K562 (cell line): ENCODE measurements at regions not wholly inside any gene's neighbourhood (a gene's known extent, or its start where the extent isn't known, plus 50 kb on each side); places are given as distances from the start of the nearest gene placed in this dataset.

Experiments used
- ARNT ChIP-seq, 2 experiments: fragments of 450-650 bp; IDR thresholded peaks; 2 replicates each; pipeline ENCODE4 v1.6.1; 2016; ENCODE audit warnings: mild to moderate bottlenecking in 1 of 2
- CBFA2T3 ChIP-seq: fragments of 450-650 bp; IDR thresholded peaks from 2 replicates; pipeline ENCODE4 v1.6.1; 2017
- CTCF ChIP-seq, 3 experiments: IDR thresholded peaks in 2 of 3; conservative IDR thresholded peaks in 1 of 3; 2 replicates each; pipeline ENCODE4 v1.5.1; 2011 to 2012; ENCODE audit warnings: low read length in 3 of 3, mild to moderate bottlenecking in 3 of 3, control low read depth in 2 of 3, improper control_type of control experiment in 1 of 3, inconsistent platforms in 1 of 3, low read depth in 1 of 3, mixed read lengths in 1 of 3, moderate library complexity in 1 of 3; ENCODE audit not compliant: insufficient read depth in 2 of 3
- DDX20 ChIP-seq: fragments of 450-650 bp; IDR thresholded peaks from 2 replicates; pipeline ENCODE4 v1.6.1; 2016; ENCODE audit warnings: missing genetic modification characterization, low read depth, mild to moderate bottlenecking, missing compliant biosample characterization, moderate library complexity
- FOXM1 ChIP-seq, 2 experiments: fragments of 450-650 bp in 1 of 2; sonication (generic) in 1 of 2; formaldehyde crosslinking in 1 of 2; IDR thresholded peaks; 2 replicates each; pipeline versions ENCODE4 v1.6.1 to v1.9.0; 2017 to 2022; ENCODE audit warnings: low read depth in 2 of 2, mild to moderate bottlenecking in 2 of 2, missing genetic modification reagents in 1 of 2, moderate library complexity in 1 of 2
- HCFC1 ChIP-seq: IDR thresholded peaks from 2 replicates; pipeline ENCODE4 v1.6.1; 2012; ENCODE audit warnings: low read depth, low read length, improper control_type of control experiment
- HDAC1 ChIP-seq, 2 experiments: fragments of 450-650 bp; IDR thresholded peaks; 2 replicates each; pipeline ENCODE4 v1.6.1; 2016 to 2017; ENCODE audit warnings: inconsistent platforms in 1 of 2, mild to moderate bottlenecking in 1 of 2, moderate library complexity in 1 of 2
- HDAC8 ChIP-seq: fragments of 450-650 bp; IDR thresholded peaks from 2 replicates; pipeline ENCODE4 v1.6.1; 2016; ENCODE audit warnings: mild to moderate bottlenecking, missing genetic modification characterization, moderate library complexity, missing compliant biosample characterization
- KDM1A ChIP-seq, 2 experiments: fragments of 450-650 bp; IDR thresholded peaks; 2 replicates each; pipeline ENCODE4 v1.6.1; 2016; ENCODE audit warnings: mild to moderate bottlenecking in 2 of 2
- MNT ChIP-seq, 2 experiments: fragments of 450-650 bp; conservative IDR thresholded peaks; 2 replicates each; pipeline ENCODE4 v1.6.1; 2017; ENCODE audit warnings: mild to moderate bottlenecking in 2 of 2, moderate library complexity in 2 of 2
- ZNF778 ChIP-seq: fragments of 450-650 bp; formaldehyde crosslinking; IDR thresholded peaks from 2 replicates; pipeline ENCODE4 v1.4.0; 2020; ENCODE audit warnings: mild to moderate bottlenecking, moderate library complexity
- TF ChIP-seq, protein P1 (sequence below): fragments of 200-800 bp; sonication (Bioruptor generic); IDR thresholded peaks from 2 replicates; pipeline ENCODE4 v1.6.1; 2017; ENCODE audit warnings: missing genetic modification characterization, missing compliant biosample characterization

DNA sequence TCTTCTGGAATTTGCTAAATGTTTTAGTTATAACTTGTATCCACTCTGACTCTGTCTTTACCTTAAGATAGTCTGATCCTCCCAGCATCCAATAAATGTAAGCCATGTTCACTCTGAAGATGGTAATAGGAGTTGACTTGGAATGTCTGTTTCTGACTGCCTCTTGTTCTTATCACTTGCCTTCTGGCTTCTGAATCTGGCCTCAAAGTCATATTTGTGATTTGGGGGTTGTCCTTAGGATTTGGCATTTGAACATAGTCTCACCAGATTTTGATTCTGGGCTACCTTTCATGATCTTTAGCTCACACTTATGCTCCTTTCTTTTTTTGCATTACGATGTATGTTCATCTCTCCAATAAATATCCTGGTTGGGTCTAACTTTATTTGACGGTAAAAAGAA, 247.0 kb downstream of the SH2D4B start (continued):
- TF ChIP-seq ZNF778 (no peak), CTCF (IDR thresholded peaks at IDR 0.05 in 2 of 3, conservative IDR thresholded peaks at IDR 0.05 in 1 of 3; ENCODE audit: insufficient read depth in 2 of 3, low read depth in 1 of 3, low read length in 3 of 3) (no peak), ARNT (IDR thresholded peaks at IDR 0.05) (no peak), HDAC1 (IDR thresholded peaks at IDR 0.05) (0 out of 4 replicates have a peak, but pooled peaks of 1 of the 2 experiments have one; percentile 32), DDX20 (no peak), CBFA2T3 (peak; percentile 39), MNT (conservative IDR thresholded peaks at IDR 0.05) (no peak), KDM1A (IDR thresholded peaks at IDR 0.05) (peak; percentile 84 to 89), HDAC8 (no peak), FOXM1 (IDR thresholded peaks at IDR 0.05; ENCODE audit: low read depth) (no peak), FOXM1 (CRISPR knock-in tag; IDR thresholded peaks at IDR 0.05; ENCODE audit: low read depth) (no peak), HCFC1 (no peak)
- TF ChIP-seq, protein P1, sequence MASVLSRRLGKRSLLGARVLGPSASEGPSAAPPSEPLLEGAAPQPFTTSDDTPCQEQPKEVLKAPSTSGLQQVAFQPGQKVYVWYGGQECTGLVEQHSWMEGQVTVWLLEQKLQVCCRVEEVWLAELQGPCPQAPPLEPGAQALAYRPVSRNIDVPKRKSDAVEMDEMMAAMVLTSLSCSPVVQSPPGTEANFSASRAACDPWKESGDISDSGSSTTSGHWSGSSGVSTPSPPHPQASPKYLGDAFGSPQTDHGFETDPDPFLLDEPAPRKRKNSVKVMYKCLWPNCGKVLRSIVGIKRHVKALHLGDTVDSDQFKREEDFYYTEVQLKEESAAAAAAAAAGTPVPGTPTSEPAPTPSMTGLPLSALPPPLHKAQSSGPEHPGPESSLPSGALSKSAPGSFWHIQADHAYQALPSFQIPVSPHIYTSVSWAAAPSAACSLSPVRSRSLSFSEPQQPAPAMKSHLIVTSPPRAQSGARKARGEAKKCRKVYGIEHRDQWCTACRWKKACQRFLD (CRISPR knock-in tag), result no peak
